ENCODE measurements at regions not wholly inside any gene's neighbourhood (a gene's known extent, or its start where the extent isn't known, plus 50 kb on each side); places are given as distances from the start of the nearest gene placed in this dataset.

DNA sequence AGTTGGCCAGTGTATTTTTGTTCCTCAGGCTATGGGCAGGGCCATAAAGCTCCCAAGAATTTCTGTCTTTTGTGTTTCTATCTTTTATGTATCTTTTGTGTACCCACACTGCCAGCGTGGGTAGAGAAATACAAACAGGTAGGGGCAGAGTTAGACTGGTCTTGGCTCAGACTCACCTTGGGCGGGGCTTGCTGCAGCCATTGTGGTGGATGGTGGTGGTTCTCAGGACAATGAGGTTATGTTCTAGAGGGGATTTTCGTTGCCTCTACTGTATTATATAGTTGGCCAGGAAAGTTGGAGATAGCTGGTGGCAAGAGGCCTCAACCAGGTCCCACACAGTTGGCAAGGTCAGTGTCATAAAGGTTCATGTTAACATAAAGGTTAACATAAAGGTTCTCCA, 977.5 kb upstream of the LRFN5 start:
- H3K4me3 Mint-ChIP-seq = no peak overlapping the region
- DNase-seq (no peak), ATAC-seq (no peak)
- CTCF ChIA-PET = no interaction called here
- H3K4me1 Mint-ChIP-seq (ENCODE audit: low read depth) = no peaks in the 10 kb centered on the region
- no peak overlapping the region for H3K27ac Mint-ChIP-seq
- H3K27me3 Mint-ChIP-seq = no peaks in the 10 kb centered on the region
- POLR2A ChIA-PET = no interaction called here
- intact Hi-C loops (cut with micrococcal nuclease) = no loop called here
- H3K36me3 Mint-ChIP-seq (ENCODE audit: low read depth) = no peaks in the 10 kb centered on the region
- TF ChIP-seq, protein P1, sequence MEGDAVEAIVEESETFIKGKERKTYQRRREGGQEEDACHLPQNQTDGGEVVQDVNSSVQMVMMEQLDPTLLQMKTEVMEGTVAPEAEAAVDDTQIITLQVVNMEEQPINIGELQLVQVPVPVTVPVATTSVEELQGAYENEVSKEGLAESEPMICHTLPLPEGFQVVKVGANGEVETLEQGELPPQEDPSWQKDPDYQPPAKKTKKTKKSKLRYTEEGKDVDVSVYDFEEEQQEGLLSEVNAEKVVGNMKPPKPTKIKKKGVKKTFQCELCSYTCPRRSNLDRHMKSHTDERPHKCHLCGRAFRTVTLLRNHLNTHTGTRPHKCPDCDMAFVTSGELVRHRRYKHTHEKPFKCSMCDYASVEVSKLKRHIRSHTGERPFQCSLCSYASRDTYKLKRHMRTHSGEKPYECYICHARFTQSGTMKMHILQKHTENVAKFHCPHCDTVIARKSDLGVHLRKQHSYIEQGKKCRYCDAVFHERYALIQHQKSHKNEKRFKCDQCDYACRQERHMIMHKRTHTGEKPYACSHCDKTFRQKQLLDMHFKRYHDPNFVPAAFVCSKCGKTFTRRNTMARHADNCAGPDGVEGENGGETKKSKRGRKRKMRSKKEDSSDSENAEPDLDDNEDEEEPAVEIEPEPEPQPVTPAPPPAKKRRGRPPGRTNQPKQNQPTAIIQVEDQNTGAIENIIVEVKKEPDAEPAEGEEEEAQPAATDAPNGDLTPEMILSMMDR (IDR thresholded peaks at IDR 0.05) = no peak
- H3K9me3 Mint-ChIP-seq = no peaks in the 10 kb centered on the region

DNA sequence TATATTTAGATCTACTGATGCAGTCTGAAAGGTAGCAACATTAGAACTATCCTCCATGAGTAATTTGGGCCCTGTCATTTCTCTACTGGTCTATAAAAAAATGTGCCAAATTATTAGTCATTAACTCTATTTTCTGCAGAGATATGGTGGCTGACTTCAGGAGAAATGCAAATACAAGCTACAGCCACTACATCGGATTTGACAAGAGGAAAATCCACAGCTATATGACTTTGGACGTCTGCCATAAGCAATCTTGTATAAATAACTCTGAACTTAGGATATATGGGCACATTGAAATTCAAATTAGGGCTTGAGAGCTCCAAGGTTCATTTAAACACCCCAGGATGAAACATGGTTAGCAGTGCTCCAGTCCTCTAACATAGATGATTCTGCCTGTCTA, 983.0 kb upstream of the LRFN5 start:
- Mint-ChIP-seq H3K27ac (no peak overlapping the region), H3K27me3 (no peaks in the 10 kb centered on the region), H3K9me3 (no peaks in the 10 kb centered on the region), H3K4me1 (ENCODE audit: low read depth) (no peaks in the 10 kb centered on the region), H3K36me3 (ENCODE audit: low read depth) (no peaks in the 10 kb centered on the region), H3K4me3 (no peak overlapping the region)
- ChIA-PET CTCF (no interaction called here), POLR2A (no interaction called here)
- TF ChIP-seq, protein P1 (IDR thresholded peaks at IDR 0.05) = no peak
- DNase-seq (no peak), ATAC-seq (no peak)
- intact Hi-C loops (cut with micrococcal nuclease) = no loop called here

DNA sequence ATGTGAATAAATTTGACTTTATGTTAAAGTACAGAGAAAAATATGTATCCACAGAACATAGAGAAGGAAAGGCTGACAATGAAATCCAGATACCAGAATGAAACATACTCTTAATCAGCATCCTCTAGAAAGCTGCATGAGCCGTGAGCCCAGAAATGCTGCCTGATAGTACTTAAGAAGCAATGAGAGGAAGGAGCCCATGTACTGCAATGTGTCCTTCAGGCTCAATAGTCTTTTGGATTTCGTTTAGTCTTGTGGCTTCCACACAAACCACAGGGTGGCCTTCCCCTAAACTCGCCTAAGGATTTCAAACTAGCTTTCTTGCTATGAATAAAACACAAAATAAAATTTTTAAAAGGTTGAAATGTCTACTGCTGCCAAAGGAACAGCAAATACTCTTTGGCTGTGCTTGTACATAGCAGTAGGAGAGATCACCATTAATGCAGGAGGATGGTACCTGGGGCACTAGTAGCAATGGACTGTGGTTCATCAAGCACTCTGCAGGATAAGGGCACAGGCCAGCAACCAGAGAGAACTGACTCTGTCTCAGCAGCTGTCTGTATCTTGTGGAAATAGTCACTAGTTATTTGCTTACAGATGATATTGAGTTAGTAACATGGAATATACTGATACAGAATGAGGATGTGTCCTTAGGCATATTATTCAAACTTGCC, 988.3 kb upstream of the LRFN5 start:
- DNase-seq = no peak
- no peaks in the 10 kb centered on the region for H3K27me3 Mint-ChIP-seq
- H3K4me3 Mint-ChIP-seq = no peak overlapping the region
- no peak for ATAC-seq
- POLR2A ChIA-PET = no interaction called here
- TF ChIP-seq, protein P1 (IDR thresholded peaks at IDR 0.05) = no peak
- intact Hi-C loops (cut with micrococcal nuclease) = no loop called here
- H3K9me3 Mint-ChIP-seq = no peaks in the 10 kb centered on the region
- no peaks in the 10 kb centered on the region for H3K36me3 Mint-ChIP-seq (ENCODE audit: low read depth)
- H3K27ac Mint-ChIP-seq = no peak overlapping the region
- CTCF ChIA-PET = no interaction called here
- H3K4me1 Mint-ChIP-seq (ENCODE audit: low read depth) = no peaks in the 10 kb centered on the region

DNA sequence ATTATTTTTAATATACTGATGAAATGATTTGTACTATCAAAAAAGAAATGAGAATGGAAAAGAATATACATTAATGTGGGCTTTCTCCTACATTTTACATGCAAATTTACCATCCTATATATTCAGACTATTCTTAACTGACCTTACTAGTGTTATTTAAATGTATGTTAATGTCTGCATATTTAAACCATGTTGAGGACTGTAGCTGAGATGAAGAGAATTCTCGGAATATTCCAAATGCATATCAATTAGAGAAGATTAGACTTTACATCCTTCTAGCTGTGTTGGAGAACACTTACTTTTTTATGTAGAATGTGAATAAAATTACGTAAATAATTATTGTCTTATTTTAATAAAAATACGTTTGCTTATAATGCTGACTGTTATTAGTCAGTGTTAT, 990.1 kb upstream of the LRFN5 start:
- Mint-ChIP-seq H3K9me3 (no peaks in the 10 kb centered on the region), H3K27ac (no peak overlapping the region), H3K4me3 (no peak overlapping the region), H3K27me3 (no peaks in the 10 kb centered on the region), H3K4me1 (ENCODE audit: low read depth) (no peaks in the 10 kb centered on the region), H3K36me3 (ENCODE audit: low read depth) (no peaks in the 10 kb centered on the region)
- no peak for ATAC-seq
- ChIA-PET CTCF (no interaction called here), POLR2A (no interaction called here)
- TF ChIP-seq, protein P1 (IDR thresholded peaks at IDR 0.05) = no peak
- intact Hi-C loops (cut with micrococcal nuclease) = no loop called here
- no peak for DNase-seq

DNA sequence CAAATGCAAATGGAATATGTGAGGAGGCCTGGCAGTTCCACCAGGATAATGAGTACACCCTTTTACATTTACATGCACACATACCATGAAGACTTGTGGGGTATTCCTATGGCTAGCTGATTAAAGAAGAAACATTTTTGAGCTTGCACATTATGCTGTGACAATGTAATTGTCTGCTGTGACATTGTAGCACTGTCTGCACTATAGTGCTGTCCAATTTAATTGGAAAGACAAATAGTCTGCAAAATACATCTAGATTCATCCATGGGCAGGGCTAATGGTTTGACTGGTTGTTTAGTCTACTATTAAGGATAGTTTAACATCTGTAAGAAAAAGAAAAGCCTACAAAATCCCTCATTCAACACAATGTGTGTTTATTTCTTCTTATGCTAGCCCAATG, 1005.6 kb upstream of the LRFN5 start:
- intact Hi-C loops (cut with micrococcal nuclease) = no loop called here
- no peak overlapping the region for H3K4me3 Mint-ChIP-seq
- H3K4me1 Mint-ChIP-seq (ENCODE audit: low read depth) = no peaks in the 10 kb centered on the region
- ATAC-seq (no peak), DNase-seq (no peak)
- no peaks in the 10 kb centered on the region for H3K27me3 Mint-ChIP-seq
- H3K9me3 Mint-ChIP-seq = no peaks in the 10 kb centered on the region
- ChIA-PET CTCF (no interaction called here), POLR2A (no interaction called here)
- no peak overlapping the region for H3K27ac Mint-ChIP-seq
- TF ChIP-seq, protein P1 (IDR thresholded peaks at IDR 0.05) = no peak
- H3K36me3 Mint-ChIP-seq (ENCODE audit: low read depth) = no peaks in the 10 kb centered on the region
